ENCODE measurements at regions not wholly inside any gene's neighbourhood (a gene's known extent, or its start where the extent isn't known, plus 50 kb on each side); places are given as distances from the start of the nearest gene placed in this dataset.

DNA sequence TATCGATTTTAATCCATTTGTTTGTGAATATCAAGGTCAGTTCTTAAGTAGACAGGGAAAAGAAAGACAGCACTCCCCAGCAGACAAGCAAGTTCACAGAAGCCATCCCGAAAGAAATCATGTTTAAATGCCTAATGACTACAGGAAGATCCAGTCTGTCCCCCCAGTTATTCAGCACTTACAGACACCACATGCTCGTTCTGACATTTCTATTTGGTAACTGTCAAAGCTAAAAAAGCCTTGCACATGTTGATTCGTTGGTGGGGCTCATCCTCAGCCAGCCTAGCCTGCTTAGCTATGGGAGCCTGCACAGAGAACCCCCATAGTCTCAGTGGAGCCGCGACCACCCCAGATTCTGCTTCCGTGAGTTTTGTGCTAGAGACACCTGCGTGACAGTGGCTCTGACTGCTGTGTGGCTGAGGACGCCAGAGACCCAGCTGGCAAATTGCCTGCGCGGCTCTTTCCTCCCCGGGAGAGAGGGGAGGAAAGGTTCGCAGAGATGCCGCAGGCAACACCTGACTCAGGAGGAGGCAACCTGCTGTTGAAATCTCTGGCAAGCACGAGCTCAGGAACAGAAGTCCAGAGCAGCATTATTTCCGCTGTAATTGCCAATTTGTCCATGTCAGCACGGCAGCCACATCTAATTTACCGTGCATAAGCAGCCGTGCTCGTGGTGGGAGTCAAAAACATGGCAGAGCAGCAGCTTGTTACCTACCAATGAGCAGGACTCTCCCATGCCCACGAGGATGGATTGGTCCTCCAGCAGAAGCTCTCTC lies 194.2 kb downstream of the GPAM start:
- TF ChIP-seq CTCF (IDR thresholded peaks at IDR 0.05; ENCODE audit: low read depth, low read length): no peak

GRCh38 chr10:111990734-111991133 lies 192.8 kb downstream of the GPAM start:
- no peak overlapping the region for H3K4me3 ChIP-seq (ENCODE audit: low read depth, low read length)
- no peak for TF ChIP-seq CTCF (IDR thresholded peaks at IDR 0.05; ENCODE audit: low read depth, low read length)

More for the DNA sequence above, 194.2 kb downstream of the GPAM start:
- H3K4me3 ChIP-seq (ENCODE audit: low read depth, low read length): no peak overlapping the region

DNA sequence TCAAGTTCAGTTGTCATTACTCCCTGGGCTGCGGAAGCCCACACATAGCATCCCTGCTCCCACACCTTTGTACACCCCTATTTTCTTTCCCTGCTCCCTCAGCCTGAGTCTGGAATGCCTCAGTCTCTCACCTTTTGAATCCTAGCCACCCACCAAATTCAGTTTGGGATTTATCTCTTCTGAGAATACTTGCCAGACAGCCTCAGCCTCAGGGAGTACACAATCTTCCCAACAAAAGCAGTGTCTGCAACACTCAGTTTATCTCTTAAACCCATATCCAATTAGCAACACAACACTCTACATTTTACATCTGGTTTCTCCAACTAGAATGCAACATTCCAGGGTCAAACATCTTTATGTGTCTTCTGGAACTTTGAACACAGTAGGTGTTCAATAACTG lies 190.2 kb downstream of the GPAM start:
- no peak for TF ChIP-seq CTCF (IDR thresholded peaks at IDR 0.05; ENCODE audit: low read depth, low read length)

DNA sequence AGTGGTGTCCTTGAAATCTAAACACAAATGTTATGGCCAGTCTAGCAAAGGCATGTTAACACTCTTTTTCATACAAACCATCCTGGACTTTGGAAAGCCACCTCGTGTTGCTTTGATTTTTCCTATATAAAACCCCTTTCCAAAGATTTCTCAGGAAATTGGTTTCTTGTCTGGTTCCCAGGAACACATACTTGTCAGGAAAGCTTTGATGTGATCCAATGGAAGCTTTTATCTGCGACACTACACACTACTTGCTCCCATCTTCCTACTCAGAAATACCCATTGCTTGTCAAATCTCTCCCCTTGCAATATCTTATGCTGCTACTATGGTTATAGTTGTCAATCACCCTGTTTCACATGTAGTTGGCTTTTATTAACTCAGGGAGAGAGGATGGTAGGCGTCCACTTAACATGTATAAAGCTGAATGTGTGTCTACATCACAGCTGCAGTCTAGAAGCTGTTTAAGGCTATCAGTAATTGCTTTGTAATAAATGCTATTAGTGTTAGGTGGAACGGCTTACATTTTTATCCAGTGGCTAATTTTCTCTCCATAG lies 189.6 kb downstream of the GPAM start:
- H3K4me3 ChIP-seq (ENCODE audit: low read depth, low read length): no peak overlapping the region
- TF ChIP-seq CTCF (IDR thresholded peaks at IDR 0.05; ENCODE audit: low read depth, low read length): no peak

More for the DNA sequence above, 190.2 kb downstream of the GPAM start:
- no peak overlapping the region for H3K4me3 ChIP-seq (ENCODE audit: low read depth, low read length)

DNA sequence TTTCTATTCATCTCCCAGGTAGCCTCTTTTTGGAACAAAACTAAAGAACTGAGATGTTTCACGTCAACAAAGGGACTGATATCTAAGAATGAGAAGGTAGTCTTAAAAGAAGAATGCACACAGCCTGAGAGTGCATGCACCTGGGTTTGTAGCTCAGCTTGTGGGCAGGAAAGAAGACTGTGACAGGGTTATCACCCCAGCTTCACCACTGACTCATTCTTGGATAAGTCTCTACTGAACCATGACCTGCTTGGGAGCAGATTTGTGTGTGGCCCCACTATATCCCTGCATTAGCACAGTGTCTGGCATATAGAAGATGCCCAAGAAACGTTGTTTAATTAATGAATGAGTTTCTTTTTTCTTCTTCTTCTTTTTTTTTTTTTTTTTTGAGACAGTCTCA lies 187.5 kb downstream of the GPAM start:
- TF ChIP-seq CTCF (IDR thresholded peaks at IDR 0.05; ENCODE audit: low read depth, low read length): no peak

GRCh38 chr10:111998728-111999127 lies 184.8 kb downstream of the GPAM start:
- no peak for TF ChIP-seq CTCF (IDR thresholded peaks at IDR 0.05; ENCODE audit: low read depth, low read length)
- H3K4me3 ChIP-seq (ENCODE audit: low read depth, low read length): no peak overlapping the region

More for the DNA sequence above, 187.5 kb downstream of the GPAM start:
- H3K4me3 ChIP-seq (ENCODE audit: low read depth, low read length): no peak overlapping the region

GRCh38 chr10:111999205-111999914 lies 184.2 kb downstream of the GPAM start:
- H3K4me3 ChIP-seq (ENCODE audit: low read depth, low read length): no peak overlapping the region
- TF ChIP-seq CTCF (IDR thresholded peaks at IDR 0.05; ENCODE audit: low read depth, low read length): no peak

All from WI38 (cell line).